HG03159 (cell line): ENCODE measurements at regions not wholly inside any gene's neighbourhood (a gene's known extent, or its start where the extent isn't known, plus 50 kb on each side); places are given as distances from the start of the nearest gene placed in this dataset.

Experiments
- ATAC-seq: cut with Tn5 transposase; IDR thresholded peaks from one replicate; pipeline ENCODE4 v1.9.1; 2021; ENCODE audit warnings: mild to moderate bottlenecking, moderate library complexity; ENCODE audit not compliant: unreplicated experiment

DNA sequence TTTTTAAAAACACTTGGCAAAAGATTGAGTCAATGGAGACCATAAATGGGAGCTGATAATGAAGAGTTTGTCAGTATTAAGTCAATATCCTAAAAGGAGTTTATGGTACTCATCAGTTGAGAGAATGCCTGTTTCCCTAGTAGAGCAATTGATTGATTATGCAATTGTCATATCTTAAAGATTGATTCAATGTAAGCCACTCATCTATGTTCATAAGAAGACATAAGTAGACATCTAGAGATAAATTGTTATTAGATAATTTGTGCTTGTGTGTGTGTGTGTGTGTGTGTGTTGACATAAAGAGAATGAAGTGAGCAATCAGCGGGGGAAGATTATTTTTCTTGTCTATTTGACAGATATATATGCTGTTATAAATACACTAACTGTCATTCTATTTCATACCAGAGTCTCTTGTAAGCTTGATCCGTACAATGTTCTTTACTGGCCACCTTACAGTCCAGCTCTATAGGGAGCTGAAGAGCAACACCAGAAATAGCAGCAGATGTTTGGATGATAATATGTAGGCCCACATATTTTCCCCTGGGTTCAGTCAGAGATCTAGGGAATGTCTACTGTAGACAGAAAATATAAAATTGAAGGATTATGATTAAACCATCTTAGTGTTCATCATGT, 848.6 kb upstream of the EPHA6 start:
- no peak for ATAC-seq

DNA sequence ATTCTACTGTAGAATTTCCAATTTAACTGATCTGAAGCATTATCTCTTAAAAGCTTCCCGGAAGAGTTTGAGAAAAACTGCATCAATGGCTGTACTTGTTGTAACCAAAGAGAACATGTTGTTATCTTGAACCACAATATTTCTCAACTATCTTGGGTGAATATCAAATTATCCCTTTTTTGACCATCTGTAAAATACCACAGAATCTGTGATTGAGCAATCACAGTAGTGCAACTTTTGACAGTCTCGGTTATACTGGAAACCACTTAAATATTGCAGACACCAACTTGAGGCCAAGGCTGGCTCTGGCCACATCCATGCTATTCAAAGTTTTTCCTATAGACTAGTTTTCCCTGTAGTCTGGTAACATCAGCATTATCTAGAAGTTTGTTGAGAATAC, 842.8 kb upstream of the EPHA6 start:
- ATAC-seq, result no peak

DNA sequence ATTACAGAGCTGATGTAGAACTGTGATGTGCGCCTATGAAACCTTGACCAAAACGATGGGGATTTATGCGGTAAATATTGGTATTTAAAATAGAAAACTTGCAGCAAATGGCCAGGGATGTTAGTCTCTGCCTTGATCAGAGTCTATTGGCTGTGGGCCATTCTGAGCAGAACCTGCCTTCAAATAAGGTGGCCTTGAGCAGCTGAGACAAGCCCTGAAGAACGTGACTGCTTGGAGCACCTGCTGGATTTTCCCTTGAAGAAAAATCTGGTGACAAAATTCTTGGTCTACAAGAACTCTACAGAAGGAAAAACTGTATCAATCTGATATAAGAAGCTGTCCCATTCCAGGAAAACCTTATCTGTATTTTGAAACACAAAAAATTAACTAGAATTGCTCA, 820.1 kb upstream of the EPHA6 start:
- no peak for ATAC-seq

DNA sequence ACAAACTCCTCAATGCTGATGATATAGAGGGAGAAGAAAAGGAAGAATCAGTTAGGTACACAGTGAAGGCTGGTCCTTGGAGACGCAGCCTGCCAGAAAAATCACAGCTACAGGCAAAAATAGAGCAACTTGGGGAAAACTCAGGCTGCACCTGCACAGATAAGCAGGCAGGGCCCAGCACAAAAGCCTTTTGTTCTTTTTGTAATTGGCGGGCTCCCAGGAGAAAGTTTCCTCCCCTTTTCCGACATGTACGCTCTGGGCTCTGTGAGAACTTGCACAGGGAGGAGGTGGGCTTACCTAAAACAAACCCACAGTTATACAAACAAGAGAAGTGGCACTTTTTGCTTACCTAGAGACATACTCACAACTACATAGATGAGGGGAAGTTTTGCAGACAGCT, 813.4 kb upstream of the EPHA6 start:
- ATAC-seq, result no peak

DNA sequence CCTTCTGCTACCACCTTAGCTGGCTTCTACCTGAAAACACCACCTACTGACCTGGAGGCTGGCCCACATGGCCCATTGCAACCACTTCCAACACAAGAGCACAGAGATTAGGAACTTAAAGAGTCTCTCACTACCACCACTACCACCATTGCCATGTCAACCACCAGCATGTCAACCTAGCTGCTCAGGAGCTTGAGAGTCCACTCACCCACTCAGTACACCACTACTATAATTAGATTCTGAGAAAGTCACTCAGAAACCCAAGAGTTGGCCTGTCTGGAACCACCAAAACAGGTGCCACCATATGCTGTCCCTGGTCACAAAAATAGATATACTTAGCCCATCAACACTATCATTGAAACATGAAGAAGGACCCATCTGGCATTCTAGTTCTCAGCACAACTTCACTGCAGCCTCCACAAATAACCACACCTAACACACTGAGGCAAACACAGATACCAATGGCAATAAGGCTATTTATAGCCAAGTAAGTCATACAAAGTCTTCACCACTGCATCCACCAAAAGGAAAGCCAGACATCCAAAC, 806.7 kb upstream of the EPHA6 start:
- ATAC-seq, result no peak

DNA sequence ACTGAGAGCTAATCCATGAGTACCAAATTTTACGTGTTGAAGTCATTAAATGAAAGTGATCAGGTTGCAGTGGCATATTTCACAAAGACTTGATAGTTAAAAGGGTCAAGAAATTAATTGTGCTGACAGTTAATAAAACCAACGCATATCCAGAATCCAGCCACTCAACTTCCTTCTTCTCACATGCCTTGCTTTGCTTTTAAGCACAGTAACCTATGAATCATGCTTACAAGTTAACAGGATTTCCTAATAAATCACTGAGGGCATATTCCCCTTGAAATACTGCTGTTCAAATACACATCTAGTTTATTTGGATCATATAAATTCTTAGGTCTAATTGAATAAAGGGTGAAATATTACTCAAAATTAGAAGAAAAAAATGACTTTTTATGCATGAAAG, 801.5 kb upstream of the EPHA6 start:
- ATAC-seq, result no peak

DNA sequence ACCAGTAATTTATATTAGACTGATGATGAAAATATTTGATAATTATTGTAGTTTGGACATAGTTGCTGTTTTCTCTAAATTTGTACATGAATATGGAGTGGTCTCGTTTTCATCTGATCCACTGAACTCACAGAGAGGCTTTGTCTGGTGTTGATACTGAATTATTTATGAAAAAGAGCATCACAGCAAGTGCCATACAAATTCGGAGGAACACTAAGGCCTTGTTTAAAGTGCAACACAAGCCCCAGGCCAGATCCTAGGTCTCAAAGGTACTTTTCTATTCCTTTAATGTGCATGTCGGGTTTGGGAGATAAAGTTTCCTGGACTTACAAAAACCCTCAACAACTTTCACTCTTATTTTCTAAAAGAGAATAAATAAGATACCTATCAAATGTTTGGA, 796.8 kb upstream of the EPHA6 start:
- ATAC-seq, result no peak

DNA sequence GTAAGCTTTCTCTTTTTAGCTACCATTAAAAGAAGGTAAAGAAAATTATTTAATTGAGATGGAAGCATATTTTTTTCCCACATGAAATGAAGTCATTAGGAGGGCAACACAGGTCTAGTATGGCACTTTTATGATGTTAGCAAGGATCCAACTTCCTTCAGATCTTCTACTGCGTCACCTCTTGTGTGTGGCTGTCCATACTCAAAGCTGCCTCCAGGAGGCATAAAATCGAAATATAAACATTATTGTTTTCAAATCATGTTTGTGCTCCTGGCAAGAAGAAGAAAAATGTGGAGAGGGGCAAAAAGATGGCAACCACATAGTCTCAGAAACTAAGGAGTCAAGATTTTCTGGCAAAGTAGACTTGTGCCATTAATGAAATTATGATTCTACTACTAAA, 791.7 kb upstream of the EPHA6 start:
- ATAC-seq, result no peak

DNA sequence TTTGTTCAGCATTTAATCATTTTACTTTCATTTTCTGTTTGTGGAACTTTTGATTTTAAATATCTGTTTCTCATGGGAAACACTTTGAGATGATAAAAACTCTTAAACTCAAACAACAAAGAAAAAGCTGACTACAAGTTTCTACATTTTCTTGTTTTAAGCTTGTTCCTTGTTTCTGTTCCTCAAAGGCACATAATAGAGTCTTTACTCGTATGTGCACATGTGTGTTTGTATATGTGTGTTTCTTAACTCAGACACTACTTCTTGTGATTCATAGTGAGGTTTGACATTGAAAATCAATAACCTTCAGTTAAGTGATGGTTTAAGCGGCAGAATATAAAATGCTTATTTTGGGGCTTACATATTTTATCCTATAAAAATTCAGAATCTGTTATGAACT, 786.7 kb upstream of the EPHA6 start:
- no peak for ATAC-seq

DNA sequence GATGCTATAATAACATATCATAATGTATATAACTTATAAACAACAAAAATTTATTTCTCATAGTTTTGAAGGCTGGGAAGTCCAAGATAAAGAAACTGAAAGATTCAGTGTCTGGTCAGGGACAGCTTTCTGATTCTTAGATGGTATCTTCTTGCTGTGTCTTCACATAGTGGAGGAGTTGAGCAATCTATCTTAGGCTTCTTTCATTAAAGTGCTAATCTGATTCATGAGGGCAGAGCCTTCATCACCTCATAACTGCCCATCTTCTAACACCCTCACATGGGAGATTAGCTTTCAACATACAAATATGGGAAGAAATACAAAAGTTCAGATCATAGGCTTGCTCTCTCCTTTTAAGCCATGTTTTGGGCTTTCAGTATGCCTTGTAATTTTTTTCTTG, 774.8 kb upstream of the EPHA6 start:
- ATAC-seq, result no peak

DNA sequence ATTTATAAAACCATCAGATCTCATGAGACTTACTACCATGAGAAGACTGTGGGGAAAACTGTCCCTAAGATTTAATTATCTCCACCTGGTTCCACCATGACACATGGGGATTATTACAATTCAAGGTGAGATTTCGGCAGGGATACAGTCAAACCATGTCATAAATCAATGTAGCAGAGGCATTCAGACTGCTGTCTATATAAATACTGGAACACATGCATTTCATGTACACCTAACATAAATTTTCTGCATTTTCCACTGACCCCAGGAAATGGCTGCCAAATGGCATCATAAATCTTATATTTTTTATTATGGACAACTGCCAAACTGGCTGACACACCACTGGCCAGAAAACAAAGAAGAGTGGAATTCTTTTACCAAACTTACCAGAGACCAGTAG, 755.1 kb upstream of the EPHA6 start:
- no peak for ATAC-seq

DNA sequence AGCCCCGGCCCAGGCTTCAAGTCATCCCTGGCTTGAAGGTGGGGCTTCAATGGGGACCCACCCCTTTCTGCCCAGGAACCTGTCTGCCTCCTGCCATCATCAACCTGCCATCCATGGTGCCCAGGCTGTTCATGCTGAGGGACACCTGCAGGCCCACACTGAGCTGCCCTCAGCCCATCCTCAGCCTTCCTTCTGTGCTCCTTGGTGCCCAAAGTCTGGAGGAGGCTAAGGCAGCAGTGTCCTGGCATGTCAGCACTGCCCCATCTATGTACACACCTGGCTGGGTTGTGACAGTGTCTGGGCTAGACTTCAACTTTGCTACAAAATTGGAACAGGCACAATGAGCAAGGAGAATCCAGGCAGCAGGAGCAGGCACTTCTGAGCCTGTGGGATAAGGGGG, 745.3 kb upstream of the EPHA6 start:
- no peak for ATAC-seq

DNA sequence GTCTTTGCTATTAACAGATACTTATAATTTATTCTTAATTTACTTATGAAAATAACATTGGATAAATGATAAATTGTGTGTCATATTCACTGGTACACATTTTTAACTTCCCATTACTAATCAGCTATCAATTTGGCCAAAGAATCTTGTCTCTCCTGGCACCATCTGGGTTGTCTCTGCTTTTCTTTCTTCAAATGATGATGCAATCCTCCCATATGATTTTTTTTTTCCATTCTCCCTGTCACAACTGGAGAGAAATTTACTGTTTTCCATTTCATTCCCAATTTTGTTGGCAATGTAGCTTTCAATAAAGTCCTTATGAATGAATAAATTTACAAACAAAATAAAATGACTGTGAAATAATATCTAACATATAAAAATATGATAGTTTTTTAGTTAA, 743.7 kb upstream of the EPHA6 start:
- ATAC-seq, result no peak

DNA sequence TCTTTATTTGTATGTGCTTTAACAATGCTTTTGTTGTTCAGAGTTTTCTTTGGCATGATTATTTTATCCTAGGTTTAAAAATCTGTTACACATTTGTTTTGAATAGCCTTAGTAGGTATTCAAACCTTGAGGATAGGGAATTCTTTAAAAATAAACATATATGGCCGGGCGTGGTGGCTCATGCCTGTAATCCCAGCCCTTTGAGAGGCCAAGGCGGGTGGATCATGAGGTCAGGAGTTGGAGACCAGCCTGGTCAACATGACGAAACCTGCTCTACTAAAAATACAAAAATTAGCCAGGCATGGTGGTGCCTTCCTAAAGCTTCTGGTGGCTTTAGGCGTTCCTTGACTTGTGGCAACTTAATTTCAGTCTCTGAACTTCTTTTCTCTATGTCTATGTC, 743.3 kb upstream of the EPHA6 start:
- ATAC-seq, result no peak

DNA sequence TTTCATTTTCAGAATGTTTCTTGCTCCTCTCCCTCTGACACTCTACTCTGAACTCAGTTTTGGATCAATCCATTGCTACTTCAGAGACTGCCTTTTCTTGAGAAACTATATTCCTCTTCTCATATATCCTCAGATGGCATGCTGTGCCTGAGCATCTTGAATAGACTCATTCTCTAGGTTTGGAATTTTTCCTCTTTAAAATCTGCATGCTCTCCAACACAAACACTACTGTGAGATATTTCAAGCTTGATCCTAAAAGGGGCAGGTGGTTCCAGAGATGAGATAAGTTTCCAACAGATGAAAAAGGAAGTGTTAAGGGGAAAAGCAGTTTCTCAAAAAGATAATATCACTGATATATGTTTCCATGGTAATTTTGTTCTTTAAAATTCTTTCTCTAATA, 742.2 kb upstream of the EPHA6 start:
- ATAC-seq, result no peak

DNA sequence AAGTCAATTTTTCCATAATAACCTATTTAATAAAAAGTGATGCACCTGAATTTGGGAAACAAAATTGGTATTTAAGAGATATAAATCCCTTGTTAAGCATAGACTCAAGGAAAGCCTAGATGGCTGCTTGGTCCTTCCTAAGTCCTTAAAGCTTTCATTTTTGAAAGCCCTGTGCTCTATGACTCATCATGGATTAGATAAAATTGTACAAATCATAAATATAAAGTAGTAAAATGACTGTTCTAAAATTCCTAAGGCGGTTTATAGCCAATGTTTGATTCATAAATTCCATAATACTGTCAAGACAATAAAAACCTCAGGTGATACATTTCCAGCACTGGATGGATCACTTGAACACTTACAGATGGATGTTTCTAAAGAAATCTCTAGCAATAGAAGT, 730.8 kb upstream of the EPHA6 start:
- ATAC-seq, result no peak

DNA sequence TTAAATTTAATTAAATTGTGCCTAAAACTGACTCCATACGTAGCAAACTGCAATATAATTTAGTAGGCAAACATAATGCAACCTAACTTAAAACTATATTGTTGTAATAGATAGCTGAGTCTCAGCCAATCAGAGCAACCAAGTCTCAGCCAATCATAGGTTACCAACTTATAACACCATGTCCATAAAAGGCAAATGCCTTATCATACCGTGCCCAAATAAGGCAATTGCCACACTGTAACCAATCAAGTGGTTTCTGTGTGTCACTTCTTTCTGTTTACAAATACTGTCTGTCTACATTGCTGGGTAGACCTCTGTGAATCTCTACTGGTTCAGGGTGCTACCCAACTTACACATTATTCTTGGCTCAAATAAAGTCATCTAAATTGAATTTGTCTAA, 728.4 kb upstream of the EPHA6 start:
- ATAC-seq, result no peak

DNA sequence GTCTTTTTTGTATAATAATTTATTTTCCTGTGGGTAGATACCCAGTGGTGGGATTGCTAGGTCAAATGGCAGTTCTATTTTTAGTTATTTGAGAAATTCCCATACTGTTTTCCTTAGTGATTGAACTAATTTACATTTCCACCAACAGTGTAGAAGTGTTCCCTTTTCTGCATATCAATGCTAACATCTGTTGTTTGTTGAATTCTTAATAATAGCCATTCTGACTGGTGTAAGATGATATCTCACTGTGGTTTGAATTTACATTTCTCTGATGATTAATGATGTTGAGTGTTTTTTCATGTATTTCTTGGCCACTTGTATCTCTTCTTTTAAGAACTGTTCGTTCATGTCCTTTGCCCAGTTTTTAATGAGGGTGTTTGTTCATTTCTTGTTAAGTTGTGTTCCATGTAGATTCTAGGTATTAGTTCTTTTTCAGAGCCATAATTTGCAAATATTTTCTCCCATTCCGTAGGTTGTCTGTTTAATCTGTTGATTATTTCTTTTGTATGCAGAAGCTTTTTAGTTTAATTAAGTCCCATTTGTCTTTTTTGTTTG, 713.3 kb upstream of the EPHA6 start:
- no peak for ATAC-seq

DNA sequence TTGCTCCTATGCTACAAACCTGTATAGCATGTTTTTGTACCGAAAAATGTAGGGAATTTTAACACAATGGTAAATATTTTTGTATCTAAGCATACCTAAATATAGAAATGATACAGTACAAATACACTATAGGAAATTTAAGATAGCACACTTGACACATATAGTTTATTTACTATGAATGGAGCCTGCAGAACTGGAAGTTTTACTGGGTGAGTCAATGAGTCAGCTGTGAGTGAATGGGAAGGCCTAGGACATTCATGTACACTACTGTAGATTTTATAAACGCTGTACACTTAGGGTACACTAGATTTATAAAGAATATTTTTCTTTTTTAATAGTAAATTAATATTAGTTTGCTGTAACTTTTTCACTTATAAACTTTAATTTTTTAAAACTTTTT, 707.7 kb upstream of the EPHA6 start:
- no peak for ATAC-seq
